ENCODE measurements at regions not wholly inside any gene's neighbourhood (a gene's known extent, or its start where the extent isn't known, plus 50 kb on each side); places are given as distances from the start of the nearest gene placed in this dataset.

GRCh38 chr13:75219479-75220237 lies 262.3 kb downstream of the TBC1D4 start:
- peak; percentile 27 to 51 for DNase-seq
- H3K27me3 ChIP-seq: no peaks in the 10 kb centered on the region

DNA sequence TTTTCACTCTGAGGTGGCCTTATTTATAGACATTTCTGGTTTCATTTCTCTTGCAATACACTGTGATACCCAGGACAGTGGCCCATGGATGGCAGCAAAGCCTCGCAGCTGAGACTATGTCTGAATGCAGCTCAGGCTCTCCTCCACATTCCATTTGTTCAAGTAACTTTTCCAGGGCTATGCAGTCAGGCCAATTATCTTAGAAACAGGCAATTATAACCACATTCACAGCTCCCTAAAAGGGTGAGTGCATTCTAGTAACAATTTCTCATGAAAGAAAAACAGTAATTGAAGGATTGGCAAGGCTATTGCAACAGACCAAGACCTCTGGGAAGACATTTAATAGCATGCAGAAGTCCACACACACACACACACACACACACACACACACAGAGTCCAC lies 264.0 kb downstream of the TBC1D4 start:
- in situ Hi-C loops (cut with MboI; ENCODE audit: low sequenced_read_pairs in 4 of 4): loop anchor here in 3 of 4 donors (25.0 kb wide), 1 partner anchor 1456 kb away; no protein-coding TSS in a partner anchor
- no peaks in the 10 kb centered on the region for H3K27me3 ChIP-seq

More at GRCh38 chr13:75219479-75220237, 262.3 kb downstream of the TBC1D4 start:
- Histone ChIP-seq H3K36me3 (no peaks in the 10 kb centered on the region), H3K9me3 (no peaks in the 10 kb centered on the region), H3K4me3 (peak overlapping the region; percentile 3 to 37 (median 29)), H3K27ac (no peak overlapping the region), H3K4me1 (no peaks in the 10 kb centered on the region)
- TF ChIP-seq CTCF (IDR thresholded peaks at IDR 0.05 in 4 of 5, conservative IDR thresholded peaks at IDR 0.05 in 1 of 5) (peak; percentile 75 to 98 (median 86)), POLR2A (IDR thresholded peaks at IDR 0.05) (no peak)
- peak; percentile 80 to 82 for ATAC-seq
- in situ Hi-C loops (cut with MboI; ENCODE audit: low sequenced_read_pairs in 4 of 4) (loop anchor here in 3 of 4 donors (25.0 kb wide), 1 partner anchor 1457 kb away; no protein-coding TSS in a partner anchor), intact Hi-C loops (cut with DNase I; ENCODE audit: low total_unique reads) (loop anchor here (5.0 kb wide), 2 partner anchors 1382 to 1467 kb away; no protein-coding TSS in a partner anchor)

GRCh38 chr13:75216038-75216437 lies 265.9 kb downstream of the TBC1D4 start:
- no peaks in the 10 kb centered on the region for H3K36me3 ChIP-seq
- no peaks in the 10 kb centered on the region for H3K9me3 ChIP-seq
- H3K4me3 ChIP-seq: no peak overlapping the region
- H3K27ac ChIP-seq: no peak overlapping the region
- ATAC-seq (no peak), DNase-seq (no peak)
- H3K4me1 ChIP-seq: no peaks in the 10 kb centered on the region
- H3K27me3 ChIP-seq: no peaks in the 10 kb centered on the region
- in situ Hi-C loops (cut with MboI; ENCODE audit: low sequenced_read_pairs in 4 of 4): loop anchor here in 3 of 4 donors (25.0 kb wide), 1 partner anchor 1454 kb away; no protein-coding TSS in a partner anchor
- TF ChIP-seq CTCF (IDR thresholded peaks at IDR 0.05 in 4 of 5, conservative IDR thresholded peaks at IDR 0.05 in 1 of 5) (no peak), POLR2A (IDR thresholded peaks at IDR 0.05) (no peak)
- intact Hi-C loops (cut with DNase I; ENCODE audit: low total_unique reads): loop anchor here (5.0 kb wide), 1 partner anchor 1464 kb away; no protein-coding TSS in a partner anchor

More for the DNA sequence above, 264.0 kb downstream of the TBC1D4 start:
- DNase-seq: no peak
- TF ChIP-seq POLR2A (IDR thresholded peaks at IDR 0.05): no peak
- no peak for TF ChIP-seq CTCF (IDR thresholded peaks at IDR 0.05 in 4 of 5, conservative IDR thresholded peaks at IDR 0.05 in 1 of 5)
- Histone ChIP-seq H3K4me3 (no peak overlapping the region), H3K4me1 (no peaks in the 10 kb centered on the region), H3K9me3 (no peaks in the 10 kb centered on the region), H3K36me3 (no peaks in the 10 kb centered on the region), H3K27ac (no peak overlapping the region)
- intact Hi-C loops (cut with DNase I; ENCODE audit: low total_unique reads): loop anchor here (5.0 kb wide), 1 partner anchor 1466 kb away; no protein-coding TSS in a partner anchor
- ATAC-seq: no peak

- Histone ChIP-seq H3K27ac (no peak overlapping the region), H3K4me1 (no peaks in the 10 kb centered on the region), H3K9me3 (no peaks in the 10 kb centered on the region), H3K4me3 (no peak overlapping the region), H3K27me3 (no peaks in the 10 kb centered on the region), H3K36me3 (no peaks in the 10 kb centered on the region)
- DNase-seq (no peak), ATAC-seq (no peak)
- in situ Hi-C loops (cut with MboI; ENCODE audit: low sequenced_read_pairs in 4 of 4) (loop anchor here in 3 of 4 donors (25.0 kb wide), 1 partner anchor 1453 kb away; no protein-coding TSS in a partner anchor), intact Hi-C loops (cut with DNase I; ENCODE audit: low total_unique reads) (loop anchor here (5.0 kb wide), 1 partner anchor 1463 kb away; no protein-coding TSS in a partner anchor)
- TF ChIP-seq POLR2A (IDR thresholded peaks at IDR 0.05): no peak
- no peak for TF ChIP-seq CTCF (IDR thresholded peaks at IDR 0.05 in 4 of 5, conservative IDR thresholded peaks at IDR 0.05 in 1 of 5)
Observed at GRCh38 chr13:75214846-75215245, 267.1 kb downstream of the TBC1D4 start.

All from gastrocnemius medialis (tissue), 4 donors.